ENCODE measurements at regions not wholly inside any gene's neighbourhood (a gene's known extent, or its start where the extent isn't known, plus 50 kb on each side); places are given as distances from the start of the nearest gene placed in this dataset.

DNA sequence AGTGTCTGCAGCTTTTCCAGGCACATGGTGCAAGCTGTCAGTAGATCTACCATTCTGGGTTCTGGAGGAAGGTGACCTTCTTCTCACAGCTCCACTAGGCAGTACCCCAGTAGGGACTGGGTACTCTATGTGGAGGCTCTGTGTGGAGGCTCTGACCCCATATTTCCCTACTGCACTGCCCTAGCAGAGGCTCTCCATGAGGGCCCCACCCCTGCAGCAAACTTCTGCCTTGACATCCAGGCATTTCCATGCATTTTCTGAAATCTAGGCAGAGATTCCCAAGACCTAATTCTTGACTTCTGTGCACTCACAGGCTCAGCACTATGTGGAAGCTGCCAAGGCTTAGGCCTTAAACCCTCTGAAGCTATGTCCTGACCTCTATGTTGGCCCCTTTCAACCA, 1060.0 kb downstream of the NAALADL2 start:
- H2AFZ ChIP-seq (ENCODE audit: low read depth), result no peak overlapping the region
- H3K4me2 ChIP-seq, result no peak overlapping the region
- no peak overlapping the region for H3K9ac ChIP-seq
- peaks cover 9% of the 10 kb centered on the region for H3K4me1 ChIP-seq (ENCODE audit: low read depth, poor library complexity, severe bottlenecking)
- no peaks in the 10 kb centered on the region for H3K36me3 ChIP-seq (ENCODE audit: insufficient read depth)
- H3K4me3 ChIP-seq (IDR thresholded peaks at IDR 0.05; ENCODE audit: insufficient read depth, low read depth, low read length), result no peak overlapping the region
- no peaks in the 10 kb centered on the region for H3K79me2 ChIP-seq (ENCODE audit: insufficient read depth, low read depth)
- no peaks in the 10 kb centered on the region for H4K20me1 ChIP-seq (ENCODE audit: insufficient read depth)
- H3K27ac ChIP-seq, result no peak overlapping the region
- TF ChIP-seq, protein P1, sequence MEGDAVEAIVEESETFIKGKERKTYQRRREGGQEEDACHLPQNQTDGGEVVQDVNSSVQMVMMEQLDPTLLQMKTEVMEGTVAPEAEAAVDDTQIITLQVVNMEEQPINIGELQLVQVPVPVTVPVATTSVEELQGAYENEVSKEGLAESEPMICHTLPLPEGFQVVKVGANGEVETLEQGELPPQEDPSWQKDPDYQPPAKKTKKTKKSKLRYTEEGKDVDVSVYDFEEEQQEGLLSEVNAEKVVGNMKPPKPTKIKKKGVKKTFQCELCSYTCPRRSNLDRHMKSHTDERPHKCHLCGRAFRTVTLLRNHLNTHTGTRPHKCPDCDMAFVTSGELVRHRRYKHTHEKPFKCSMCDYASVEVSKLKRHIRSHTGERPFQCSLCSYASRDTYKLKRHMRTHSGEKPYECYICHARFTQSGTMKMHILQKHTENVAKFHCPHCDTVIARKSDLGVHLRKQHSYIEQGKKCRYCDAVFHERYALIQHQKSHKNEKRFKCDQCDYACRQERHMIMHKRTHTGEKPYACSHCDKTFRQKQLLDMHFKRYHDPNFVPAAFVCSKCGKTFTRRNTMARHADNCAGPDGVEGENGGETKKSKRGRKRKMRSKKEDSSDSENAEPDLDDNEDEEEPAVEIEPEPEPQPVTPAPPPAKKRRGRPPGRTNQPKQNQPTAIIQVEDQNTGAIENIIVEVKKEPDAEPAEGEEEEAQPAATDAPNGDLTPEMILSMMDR (conservative IDR thresholded peaks at IDR 0.05; ENCODE audit: low read depth, low read length), result no peak
- H3K27me3 ChIP-seq (ENCODE audit: insufficient read depth, low read depth), result no peaks in the 10 kb centered on the region

DNA sequence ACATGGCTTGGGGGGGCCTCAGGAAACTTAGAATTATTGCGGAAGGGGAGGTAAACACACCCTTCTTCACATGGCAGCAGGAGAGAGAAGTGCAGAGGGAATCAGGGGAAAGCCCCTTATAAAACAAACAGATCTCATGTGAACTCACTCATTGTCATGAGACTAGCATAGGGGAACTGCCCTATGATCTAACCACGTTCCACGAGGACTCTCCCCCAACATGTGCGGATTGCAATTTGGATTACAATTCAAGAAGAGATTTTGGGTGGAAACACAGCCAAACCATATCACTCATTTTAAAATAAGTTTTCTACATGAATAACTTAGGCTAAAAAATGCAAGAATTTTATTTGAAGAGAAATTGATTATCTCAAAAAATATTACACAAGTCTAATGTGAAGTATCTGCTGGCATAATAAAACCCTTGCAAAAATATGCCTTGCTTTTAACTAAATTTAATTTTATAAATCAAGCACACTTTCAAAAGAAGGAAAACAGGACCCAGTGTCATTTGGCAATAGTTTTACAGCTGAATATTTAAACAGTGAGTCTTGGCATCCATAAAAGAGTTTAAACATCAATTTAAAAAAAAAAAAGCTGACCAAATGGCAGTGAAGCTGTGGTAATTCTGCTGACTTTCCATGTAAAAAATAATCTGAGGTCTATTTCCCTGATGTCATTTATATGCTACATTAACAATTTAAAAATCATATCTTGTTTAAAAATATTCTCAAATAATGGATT, 1057.2 kb downstream of the NAALADL2 start:
- Histone ChIP-seq H3K27ac (no peak overlapping the region), H2AFZ (ENCODE audit: low read depth) (no peak overlapping the region), H4K20me1 (ENCODE audit: insufficient read depth) (no peaks in the 10 kb centered on the region), H3K4me1 (ENCODE audit: low read depth, poor library complexity, severe bottlenecking) (peaks cover 11% of the 10 kb centered on the region), H3K36me3 (ENCODE audit: insufficient read depth) (no peaks in the 10 kb centered on the region), H3K79me2 (ENCODE audit: insufficient read depth, low read depth) (no peaks in the 10 kb centered on the region), H3K27me3 (ENCODE audit: insufficient read depth, low read depth) (no peaks in the 10 kb centered on the region), H3K4me3 (IDR thresholded peaks at IDR 0.05; ENCODE audit: insufficient read depth, low read depth, low read length) (no peak overlapping the region), H3K4me2 (no peak overlapping the region), H3K9ac (no peak overlapping the region)
- TF ChIP-seq, protein P1 (conservative IDR thresholded peaks at IDR 0.05; ENCODE audit: low read depth, low read length), result no peak

DNA sequence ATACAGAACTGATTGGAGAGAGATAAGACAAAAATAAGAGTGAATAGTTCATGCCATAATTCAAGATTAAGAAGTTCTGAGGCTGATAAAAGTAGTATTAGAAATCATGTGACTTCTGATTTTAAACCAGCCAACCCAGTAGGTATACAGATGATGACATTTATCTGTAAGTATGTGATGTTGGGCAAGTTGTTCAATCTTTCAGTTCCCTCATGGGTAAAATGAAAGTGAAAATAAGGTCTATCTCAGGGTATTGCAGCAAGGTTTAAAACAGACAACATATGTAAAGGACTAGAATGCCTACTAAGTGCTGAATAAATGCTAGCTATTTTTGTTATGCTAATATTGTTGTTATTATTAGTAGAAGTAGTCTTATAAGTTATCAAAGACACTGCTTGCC, 1055.7 kb downstream of the NAALADL2 start:
- H3K4me3 ChIP-seq (IDR thresholded peaks at IDR 0.05; ENCODE audit: insufficient read depth, low read depth, low read length), result no peak overlapping the region
- peak overlapping the region; percentile 50 for H2AFZ ChIP-seq (ENCODE audit: low read depth)
- H3K9ac ChIP-seq, result no peak overlapping the region
- no peaks in the 10 kb centered on the region for H4K20me1 ChIP-seq (ENCODE audit: insufficient read depth)
- no peaks in the 10 kb centered on the region for H3K79me2 ChIP-seq (ENCODE audit: insufficient read depth, low read depth)
- H3K27me3 ChIP-seq (ENCODE audit: insufficient read depth, low read depth), result no peaks in the 10 kb centered on the region
- no peak overlapping the region for H3K27ac ChIP-seq
- TF ChIP-seq, protein P1 (conservative IDR thresholded peaks at IDR 0.05; ENCODE audit: low read depth, low read length), result no peak
- no peak overlapping the region for H3K4me2 ChIP-seq
- peaks cover 11% of the 10 kb centered on the region for H3K4me1 ChIP-seq (ENCODE audit: low read depth, poor library complexity, severe bottlenecking)
- H3K36me3 ChIP-seq (ENCODE audit: insufficient read depth), result no peaks in the 10 kb centered on the region

DNA sequence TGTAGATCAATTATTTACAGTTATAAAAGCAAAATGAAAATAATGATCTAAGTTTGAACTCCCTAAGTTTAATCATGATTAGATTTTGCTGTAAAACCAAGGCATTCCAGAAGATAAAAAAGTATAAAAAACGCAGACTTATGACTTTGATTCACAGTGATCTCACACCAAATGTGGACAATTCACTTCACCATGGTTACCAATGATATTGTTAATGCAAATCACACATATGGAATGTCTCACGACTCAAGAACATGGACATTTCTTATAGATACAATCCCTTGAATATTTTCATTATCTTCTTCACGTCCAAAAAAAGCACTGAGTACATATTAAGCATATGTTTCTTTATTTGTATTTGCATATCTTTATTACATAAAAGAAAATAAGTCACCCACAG, 1054.2 kb downstream of the NAALADL2 start:
- no peak overlapping the region for H3K4me2 ChIP-seq
- H3K27ac ChIP-seq, result no peak overlapping the region
- no peaks in the 10 kb centered on the region for H3K79me2 ChIP-seq (ENCODE audit: insufficient read depth, low read depth)
- H3K27me3 ChIP-seq (ENCODE audit: insufficient read depth, low read depth), result no peaks in the 10 kb centered on the region
- no peaks in the 10 kb centered on the region for H4K20me1 ChIP-seq (ENCODE audit: insufficient read depth)
- H3K36me3 ChIP-seq (ENCODE audit: insufficient read depth), result no peaks in the 10 kb centered on the region
- H3K9ac ChIP-seq, result no peak overlapping the region
- no peak overlapping the region for H3K4me3 ChIP-seq (IDR thresholded peaks at IDR 0.05; ENCODE audit: insufficient read depth, low read depth, low read length)
- no peak overlapping the region for H2AFZ ChIP-seq (ENCODE audit: low read depth)
- TF ChIP-seq, protein P1 (conservative IDR thresholded peaks at IDR 0.05; ENCODE audit: low read depth, low read length), result no peak
- peaks cover 11% of the 10 kb centered on the region for H3K4me1 ChIP-seq (ENCODE audit: low read depth, poor library complexity, severe bottlenecking)

Data from KMS-11 (cell line).